ENCODE measurements at regions not wholly inside any gene's neighbourhood (a gene's known extent, or its start where the extent isn't known, plus 50 kb on each side); places are given as distances from the start of the nearest gene placed in this dataset.

DNA sequence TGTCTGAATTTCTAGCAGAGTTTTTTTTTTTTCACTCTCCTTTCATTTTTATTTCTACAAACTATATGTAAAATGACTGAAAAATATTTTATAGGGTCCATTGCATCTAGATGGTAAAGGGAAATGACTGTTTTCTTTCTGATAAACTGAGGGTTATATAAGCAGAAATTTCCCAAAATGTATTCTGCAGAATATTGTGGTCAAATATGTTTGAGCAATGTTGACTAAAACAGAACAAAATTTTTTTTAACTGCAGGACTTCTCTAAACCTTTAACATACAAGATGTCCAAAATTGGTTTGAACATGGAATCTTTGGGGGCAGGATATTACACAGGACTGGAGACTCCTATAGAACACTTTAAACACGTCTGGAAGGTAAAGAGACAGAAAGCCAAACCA, 190.5 kb downstream of the TOMM20 start:
- intact Hi-C loops (cut with DNase I; ENCODE audit: low total_unique reads) = no loop called here
- no peak for TF ChIP-seq POLR2A (IDR thresholded peaks at IDR 0.05)
- TF ChIP-seq, protein P1, sequence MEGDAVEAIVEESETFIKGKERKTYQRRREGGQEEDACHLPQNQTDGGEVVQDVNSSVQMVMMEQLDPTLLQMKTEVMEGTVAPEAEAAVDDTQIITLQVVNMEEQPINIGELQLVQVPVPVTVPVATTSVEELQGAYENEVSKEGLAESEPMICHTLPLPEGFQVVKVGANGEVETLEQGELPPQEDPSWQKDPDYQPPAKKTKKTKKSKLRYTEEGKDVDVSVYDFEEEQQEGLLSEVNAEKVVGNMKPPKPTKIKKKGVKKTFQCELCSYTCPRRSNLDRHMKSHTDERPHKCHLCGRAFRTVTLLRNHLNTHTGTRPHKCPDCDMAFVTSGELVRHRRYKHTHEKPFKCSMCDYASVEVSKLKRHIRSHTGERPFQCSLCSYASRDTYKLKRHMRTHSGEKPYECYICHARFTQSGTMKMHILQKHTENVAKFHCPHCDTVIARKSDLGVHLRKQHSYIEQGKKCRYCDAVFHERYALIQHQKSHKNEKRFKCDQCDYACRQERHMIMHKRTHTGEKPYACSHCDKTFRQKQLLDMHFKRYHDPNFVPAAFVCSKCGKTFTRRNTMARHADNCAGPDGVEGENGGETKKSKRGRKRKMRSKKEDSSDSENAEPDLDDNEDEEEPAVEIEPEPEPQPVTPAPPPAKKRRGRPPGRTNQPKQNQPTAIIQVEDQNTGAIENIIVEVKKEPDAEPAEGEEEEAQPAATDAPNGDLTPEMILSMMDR (IDR thresholded peaks at IDR 0.05) = no peak
- no peaks in the 10 kb centered on the region for H3K9me3 ChIP-seq
- no peak for DNase-seq
- H3K36me3 ChIP-seq = no peaks in the 10 kb centered on the region
- no peaks in the 10 kb centered on the region for H3K4me1 ChIP-seq
- no peak overlapping the region for H3K27ac ChIP-seq
- no peak overlapping the region for H3K4me3 ChIP-seq
- no peaks in the 10 kb centered on the region for H3K27me3 ChIP-seq

DNA sequence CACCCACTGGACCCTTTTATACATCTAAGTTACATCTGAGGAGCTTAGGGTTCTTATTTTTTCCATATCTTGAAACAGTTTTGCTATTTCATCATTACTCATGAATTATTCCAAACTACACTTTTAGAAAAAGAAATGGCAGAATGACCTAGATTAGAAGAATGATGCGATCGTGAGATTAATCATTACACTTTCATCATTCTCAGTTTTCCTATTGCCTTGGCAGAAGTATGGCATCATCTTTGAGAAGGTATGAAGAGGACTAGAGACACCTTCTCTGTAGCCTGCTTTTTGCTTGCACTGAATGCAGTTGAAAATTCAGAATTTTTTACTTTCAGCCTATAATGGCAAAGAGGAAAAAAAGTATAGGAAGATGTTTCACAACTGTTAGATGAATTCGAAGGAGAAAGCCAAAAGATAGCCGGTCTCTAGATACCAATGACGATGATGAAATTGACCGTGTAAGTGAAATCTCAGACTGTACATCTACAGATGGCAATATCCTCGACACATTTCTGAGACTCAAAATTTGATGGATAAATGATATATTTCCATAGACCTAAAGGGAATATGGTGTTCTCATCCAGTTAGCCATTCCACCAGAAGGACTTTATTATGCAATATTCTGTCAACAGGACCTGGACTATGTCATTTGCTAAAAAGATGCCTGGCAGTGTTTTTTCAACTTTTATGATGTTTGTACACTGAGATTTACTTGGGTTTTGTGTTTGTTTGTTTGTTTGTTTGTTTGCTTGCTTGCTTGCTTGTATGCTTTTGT, 191.8 kb downstream of the TOMM20 start:
- H3K27me3 ChIP-seq = no peaks in the 10 kb centered on the region
- H3K27ac ChIP-seq = no peak overlapping the region
- intact Hi-C loops (cut with DNase I; ENCODE audit: low total_unique reads) = no loop called here
- H3K4me1 ChIP-seq = no peaks in the 10 kb centered on the region
- no peaks in the 10 kb centered on the region for H3K36me3 ChIP-seq
- H3K9me3 ChIP-seq = no peaks in the 10 kb centered on the region
- no peak overlapping the region for H3K4me3 ChIP-seq
- no peak for DNase-seq
- TF ChIP-seq, protein P1 (IDR thresholded peaks at IDR 0.05) = no peak

DNA sequence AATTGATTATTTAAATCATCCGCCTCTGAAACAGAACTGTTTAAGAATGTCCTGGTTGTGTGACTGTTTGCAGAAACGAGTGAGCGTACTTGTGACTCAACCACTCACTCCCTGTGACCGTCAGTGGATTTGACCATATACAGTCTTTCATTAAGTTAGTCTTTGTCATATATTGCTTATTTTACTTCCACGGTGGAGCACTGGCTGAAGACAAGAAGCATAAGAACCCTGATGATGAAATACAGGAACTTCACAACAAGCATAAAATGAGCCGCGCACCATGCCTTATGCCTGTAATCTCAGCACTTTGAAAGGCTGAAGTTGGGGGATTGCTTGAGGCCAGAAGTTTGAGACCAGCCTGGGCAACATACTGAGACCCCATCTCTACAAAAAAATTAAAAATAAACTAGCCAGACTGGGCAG, 194.0 kb downstream of the TOMM20 start:
- no peak overlapping the region for H3K4me3 ChIP-seq
- H3K36me3 ChIP-seq = no peaks in the 10 kb centered on the region
- intact Hi-C loops (cut with DNase I; ENCODE audit: low total_unique reads) = no loop called here
- TF ChIP-seq POLR2A (IDR thresholded peaks at IDR 0.05) = no peak
- TF ChIP-seq, protein P1 (IDR thresholded peaks at IDR 0.05) = no peak
- H3K27ac ChIP-seq = no peak overlapping the region
- no peaks in the 10 kb centered on the region for H3K4me1 ChIP-seq
- no peaks in the 10 kb centered on the region for H3K9me3 ChIP-seq
- H3K27me3 ChIP-seq = no peaks in the 10 kb centered on the region
- no peak for DNase-seq

DNA sequence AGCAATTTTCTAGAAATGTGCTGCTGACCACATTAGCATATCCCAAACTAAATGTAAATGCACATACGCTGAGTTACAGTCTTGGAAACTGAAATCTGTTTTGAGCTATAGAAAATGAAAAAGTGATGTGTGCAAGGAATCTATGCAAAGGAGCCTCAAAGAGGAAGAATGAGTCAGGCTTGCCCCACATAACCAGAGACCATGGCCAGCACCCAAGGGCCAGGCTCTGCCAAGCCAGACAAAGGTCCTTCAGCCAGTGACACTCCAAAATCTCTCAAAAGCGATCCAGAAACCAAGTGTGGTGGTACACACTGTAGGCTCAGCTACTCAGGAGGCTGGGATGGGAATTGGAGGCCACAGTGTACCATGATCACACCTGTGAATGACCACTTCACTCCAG, 195.2 kb downstream of the TOMM20 start:
- H3K36me3 ChIP-seq = no peaks in the 10 kb centered on the region
- TF ChIP-seq, protein P1 (IDR thresholded peaks at IDR 0.05) = no peak
- TF ChIP-seq POLR2A (IDR thresholded peaks at IDR 0.05) = no peak
- no peak for DNase-seq
- H3K27ac ChIP-seq = no peak overlapping the region
- H3K4me3 ChIP-seq = no peak overlapping the region
- H3K27me3 ChIP-seq = no peaks in the 10 kb centered on the region
- H3K9me3 ChIP-seq = no peaks in the 10 kb centered on the region
- no peaks in the 10 kb centered on the region for H3K4me1 ChIP-seq
- intact Hi-C loops (cut with DNase I; ENCODE audit: low total_unique reads) = no loop called here

DNA sequence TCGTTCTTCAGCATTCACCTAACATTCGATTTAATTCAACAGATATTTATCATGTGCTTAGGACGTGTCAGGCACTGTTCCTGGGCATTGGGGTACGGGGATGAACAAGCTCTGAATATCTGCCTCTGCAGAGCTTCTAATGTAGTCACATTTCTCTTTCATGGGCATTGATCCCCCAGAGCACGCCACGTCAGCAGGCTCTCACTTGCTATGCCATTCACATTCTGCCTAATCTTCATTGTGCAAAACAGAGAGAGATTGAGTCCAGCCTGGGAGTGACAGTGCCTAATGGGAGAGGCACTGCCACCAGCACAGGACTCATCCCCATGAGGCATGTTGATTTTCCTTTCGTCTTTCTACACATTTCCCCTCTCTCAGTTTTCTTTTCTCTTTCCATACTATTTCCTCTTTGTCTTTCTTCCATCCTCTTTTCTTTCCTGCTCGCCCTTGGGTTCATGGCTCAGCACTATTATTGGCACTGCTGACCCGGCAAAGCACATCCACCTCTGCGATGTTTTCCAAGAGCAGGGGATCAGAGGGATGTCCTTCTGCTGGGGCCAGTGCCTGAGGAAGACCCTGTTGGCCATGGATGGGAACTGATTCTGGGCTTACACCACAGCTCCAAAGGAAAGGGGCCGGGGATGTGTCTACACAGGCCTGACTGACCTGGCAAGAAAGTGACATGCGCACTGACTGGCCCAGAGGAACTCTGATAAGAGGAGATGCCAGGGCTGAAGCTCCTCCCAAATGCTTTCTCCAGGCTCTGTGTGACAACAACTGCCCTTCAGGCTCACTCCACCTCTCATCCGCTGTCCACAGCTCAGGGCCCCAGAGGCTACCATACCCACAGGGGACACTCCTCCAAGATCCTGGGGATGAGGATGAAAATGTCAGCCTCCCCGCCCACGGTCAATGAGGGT, 195.9 kb downstream of the TOMM20 start:
- H3K36me3 ChIP-seq = no peaks in the 10 kb centered on the region
- no peaks in the 10 kb centered on the region for H3K4me1 ChIP-seq
- H3K27ac ChIP-seq = no peak overlapping the region
- TF ChIP-seq POLR2A (IDR thresholded peaks at IDR 0.05) = no peak
- TF ChIP-seq, protein P1 (IDR thresholded peaks at IDR 0.05) = no peak
- intact Hi-C loops (cut with DNase I; ENCODE audit: low total_unique reads) = no loop called here
- no peak for DNase-seq
- H3K27me3 ChIP-seq = no peaks in the 10 kb centered on the region
- no peaks in the 10 kb centered on the region for H3K9me3 ChIP-seq
- H3K4me3 ChIP-seq = no peak overlapping the region

Measured in uterus (tissue), 3 donors.